GM12878 (cell line): ENCODE measurements at regions not wholly inside any gene's neighbourhood (a gene's known extent, or its start where the extent isn't known, plus 50 kb on each side); places are given as distances from the start of the nearest gene placed in this dataset.

Source experiments
- ATAC-seq: fragments of 200-7000 bp; cut with Tn5 transposase; 3 replicates; pipeline ENCODE4 v1.9.1; 2020; ENCODE audit warnings: mild to moderate bottlenecking, moderate library complexity
- BruUV-seq: library from RNA; stranded (reverse); fragments of 400-500 nt; replicated peaks from 2 replicates; lab custom pipeline; 2021; lab: Mats Ljungman, UMichigan
- CTCF ChIA-PET: fragments of 300-600 bp; sonication (Branson Sonifier 250); formaldehyde crosslinking; extraction: SDS; loops from one replicate; lab custom pipeline; 2021; ENCODE audit warnings: inconsistent platforms; lab: Yijun Ruan, JAX
- POLR2A ChIA-PET: fragments of 350-600 bp; formaldehyde crosslinking; extraction: SDS; loops from one replicate; lab custom pipeline; 2021; ENCODE audit warnings: inconsistent platforms; lab: Charles Lee
- RAD21 ChIA-PET: fragments of 300-600 bp; sonication (Branson Sonifier 250); formaldehyde crosslinking; loops from one replicate; lab custom pipeline; 2023; ENCODE audit warnings: antibody characterized with exemption; ENCODE audit not compliant: unreplicated experiment; lab: Charles Lee
- SMC1A ChIA-PET: fragments of 300-600 bp; sonication (Branson Sonifier 250); formaldehyde crosslinking; loops from one replicate; lab custom pipeline; 2023; ENCODE audit not compliant: unreplicated experiment, uncharacterized antibody; lab: Charles Lee
- DNase-seq: peaks from one replicate; pipeline ENCODE4 v3.0.0-alpha.2; 2011; ENCODE audit warnings: low read depth, low spot score
- FAIRE-seq: peaks from 3 replicates; lab custom pipeline; 2011; peaks lifted over from hg19 to GRCh38; lab: Jason Lieb, UNC
- H2AFZ ChIP-seq: 2 replicates; pipeline ENCODE4 v1.6.0; 2011; ENCODE audit warnings: low read depth, low read length, control low read depth; ENCODE audit not compliant: control insufficient read depth
- H3K27ac ChIP-seq: 2 replicates; pipeline ENCODE4 v1.5.1; 2011; ENCODE audit warnings: control low read depth; ENCODE audit not compliant: control insufficient read depth, insufficient read depth
- H3K27me3 ChIP-seq, 2 experiments: replicated peaks in 1 of 2; 2 replicates each; pipeline versions ENCODE4 v1.6.0 to v1.6.1; 2011; ENCODE audit warnings: low read length in 1 of 2; ENCODE audit not compliant: control insufficient read depth in 2 of 2, insufficient read depth in 2 of 2
- H3K36me3 ChIP-seq, 2 experiments: 2 replicates each; pipeline ENCODE4 v1.5.1; 2011; ENCODE audit warnings: low read length in 1 of 2; ENCODE audit not compliant: control insufficient read depth in 2 of 2, insufficient read depth in 2 of 2
- H3K4me1 ChIP-seq: 2 replicates; pipeline ENCODE4 v1.6.1; 2011; ENCODE audit warnings: mild to moderate bottlenecking, low read length, moderate library complexity, mixed read lengths; ENCODE audit not compliant: control insufficient read depth, insufficient read depth
- H3K4me2 ChIP-seq: 2 replicates; pipeline ENCODE4 v1.6.0; 2011; ENCODE audit warnings: control low read depth; ENCODE audit not compliant: control insufficient read depth, insufficient read depth
- H3K4me3 ChIP-seq: fragments of 200-600 bp; sonication (generic); 2 replicates; pipeline ENCODE4 v1.5.1; 2016
- H3K79me2 ChIP-seq: 2 replicates; pipeline ENCODE4 v1.6.0; 2011; ENCODE audit warnings: low read length; ENCODE audit not compliant: control insufficient read depth, insufficient read depth
- H3K9ac ChIP-seq: 2 replicates; pipeline ENCODE4 v1.8.0; 2011; ENCODE audit warnings: low read length, control low read depth, mixed read lengths; ENCODE audit not compliant: control insufficient read depth, insufficient read depth
- H3K9me3 ChIP-seq: replicated peaks from 3 replicates; pipeline ENCODE4 v1.5.1; 2011; ENCODE audit warnings: mild to moderate bottlenecking, low read length; ENCODE audit not compliant: control insufficient read depth, insufficient read depth
- H4K20me1 ChIP-seq: 2 replicates; pipeline ENCODE4 v1.6.0; 2011; ENCODE audit not compliant: control insufficient read depth, insufficient read depth
- BCL11A ChIP-seq: IDR thresholded peaks from 2 replicates; pipeline ENCODE4 v1.6.1; 2011; ENCODE audit warnings: low read depth, low read length
- CHD4 ChIP-seq: fragments of 200-600 bp; sonication (generic); IDR thresholded peaks from 2 replicates; pipeline ENCODE4 v1.6.1; 2016; ENCODE audit warnings: mild to moderate bottlenecking
- DPF2 ChIP-seq: fragments of 450-650 bp; IDR thresholded peaks from 2 replicates; pipeline ENCODE4 v1.6.1; 2017; ENCODE audit warnings: mild to moderate bottlenecking
- E2F4 ChIP-seq: IDR thresholded peaks from 2 replicates; pipeline ENCODE4 v1.6.1; 2012; ENCODE audit warnings: low read depth, low read length, improper control_type of control experiment
- E2F8 ChIP-seq: fragments of 450-650 bp; IDR thresholded peaks from 2 replicates; pipeline ENCODE4 v1.6.1; 2018; ENCODE audit warnings: mild to moderate bottlenecking, low read depth, moderate library complexity; ENCODE audit not compliant: partially characterized antibody
- ESRRA ChIP-seq: IDR thresholded peaks from 2 replicates; pipeline ENCODE4 v1.6.1; 2012; ENCODE audit warnings: mild to moderate bottlenecking, low read length, improper control_type of control experiment
- EZH2 ChIP-seq: IDR thresholded peaks from 2 replicates; pipeline ENCODE4 v1.6.1; 2012; ENCODE audit warnings: low read depth, mild to moderate bottlenecking, control low read depth, inconsistent platforms, low read length, borderline replicate concordance; ENCODE audit not compliant: control insufficient read depth
- HDAC6 ChIP-seq: fragments of 200-600 bp; sonication (generic); IDR thresholded peaks from one replicate; pipeline ENCODE4 v1.8.0; 2017; ENCODE audit warnings: antibody characterized with exemption; ENCODE audit not compliant: unreplicated experiment
- KLF5 ChIP-seq: fragments of 450-650 bp; IDR thresholded peaks from 2 replicates; pipeline ENCODE4 v1.6.1; 2014; ENCODE audit warnings: mild to moderate bottlenecking; ENCODE audit not compliant: partially characterized antibody
- LARP7 ChIP-seq: fragments of 450-650 bp; IDR thresholded peaks from 2 replicates; pipeline ENCODE4 v1.6.1; 2017; ENCODE audit warnings: mild to moderate bottlenecking
- POU2F2 ChIP-seq: IDR thresholded peaks from 3 replicates; pipeline ENCODE4 v1.6.1; 2011; ENCODE audit warnings: low read depth, mild to moderate bottlenecking, low read length, borderline replicate concordance
- RB1 ChIP-seq: fragments of 450-650 bp; formaldehyde crosslinking; IDR thresholded peaks from 2 replicates; pipeline ENCODE4 v1.6.1; 2017; ENCODE audit warnings: mild to moderate bottlenecking, borderline replicate concordance
- SPI1 ChIP-seq: IDR thresholded peaks from 2 replicates; pipeline ENCODE4 v1.6.1; 2011; ENCODE audit warnings: low read depth, mild to moderate bottlenecking, low read length, moderate library complexity, borderline replicate concordance; ENCODE audit not compliant: insufficient read depth
- SREBF1 ChIP-seq: IDR thresholded peaks from 2 replicates; pipeline ENCODE4 v1.6.1; 2012; ENCODE audit warnings: mild to moderate bottlenecking, low read length
- TARDBP ChIP-seq: IDR thresholded peaks from 2 replicates; pipeline ENCODE4 v1.6.1; 2016; ENCODE audit warnings: borderline replicate concordance
- USF1 ChIP-seq: IDR thresholded peaks from 2 replicates; pipeline ENCODE4 v1.6.1; 2011; ENCODE audit warnings: borderline replicate concordance, low read depth, mild to moderate bottlenecking, moderate library complexity, mixed read lengths, low read length; ENCODE audit not compliant: insufficient read depth; ENCODE audit errors: extremely low read length
- WGBS: methylation state at CpG from one replicate; pipeline ENCODE4 v1.1.6; 2016; ENCODE audit warnings: low lambda C conversion rate; ENCODE audit not compliant: insufficient replicate concordance, insufficient coverage; ENCODE audit errors: missing lambda C conversion rate; 5-methylcytosine and 5-hydroxymethylcytosine counted together
- in situ Hi-C: fragments of 300-500 bp; cut with MboI; formaldehyde crosslinking; loops from 9 replicates; pipeline ENCODE4 v1.14.3; 2018; ENCODE audit warnings: mixed read lengths
- intact Hi-C: fragments of 100-400 bp; cut with micrococcal nuclease; formaldehyde crosslinking; loops from one replicate; pipeline ENCODE4 v1.14.2; 2022; ENCODE audit not compliant: unreplicated experiment

GRCh38 chr2:173513107-173513727, 158.5 kb downstream of the CDCA7 start (continued):
- TF ChIP-seq E2F8 (no peak), EZH2 (no peak)

- intact Hi-C loops (no loop called here), in situ Hi-C loops (no loop called here)
- RAD21 ChIA-PET, result no interaction called here
- ATAC-seq (no peak), DNase-seq (no peak), FAIRE-seq (no peak)
- H3K27me3 ChIP-seq, result no peaks in the 10 kb centered on the region
- no peak overlapping the region for H3K4me2 ChIP-seq
- no peaks in the 10 kb centered on the region for H3K9me3 ChIP-seq
- BruUV-seq, result no TSS peak
- TF ChIP-seq LARP7 (no peak), SREBF1 (no peak), POU2F2 (no peak), HDAC6 (no peak), E2F4 (no peak), CHD4 (no peak), SPI1 (no peak), ESRRA (no peak), TARDBP (no peak), DPF2 (no peak), USF1 (no peak), KLF5 (no peak), BCL11A (no peak), RB1 (no peak)
- no peaks in the 10 kb centered on the region for H4K20me1 ChIP-seq
- WGBS, result 2% methylated on average over 2 of the region's 2 CpGs
- POLR2A ChIA-PET, result no interaction called here
- no peak overlapping the region for H3K27ac ChIP-seq
- SMC1A ChIA-PET, result no interaction called here
- H3K4me1 ChIP-seq, result no peaks in the 10 kb centered on the region
- no peaks in the 10 kb centered on the region for H3K36me3 ChIP-seq
- no peak overlapping the region for H2AFZ ChIP-seq
- no peak overlapping the region for H3K4me3 ChIP-seq
- no peaks in the 10 kb centered on the region for H3K79me2 ChIP-seq
- CTCF ChIA-PET, result no interaction called here
- H3K9ac ChIP-seq, result no peak overlapping the region
These were observed 166.2 kb downstream of the CDCA7 start for GRCh38 chr2:173520918-173521317.
